Mucosa of descending colon (tissue), 3 donors: ENCODE measurements at regions not wholly inside any gene's neighbourhood (a gene's known extent, or its start where the extent isn't known, plus 50 kb on each side); places are given as distances from the start of the nearest gene placed in this dataset.

Experiments used
- ATAC-seq: fragments of 200-7000 bp; cut with Tn5 transposase; one replicate; pipeline ENCODE4 v1.9.1; 2020; ENCODE audit warnings: mild to moderate bottlenecking, moderate library complexity
- DNase-seq, 3 donors: peaks; one replicate each; pipeline ENCODE4 v3.0.0-alpha.2; 2020
- H3K36me3 ChIP-seq: fragments of 200-600 bp; one replicate; pipeline ENCODE4 v1.8.0; 2021; ENCODE audit warnings: low read depth, mild to moderate bottlenecking
- H3K4me1 ChIP-seq: fragments of 200-600 bp; one replicate; pipeline ENCODE4 v1.8.0; 2021; ENCODE audit warnings: low read depth, mild to moderate bottlenecking
- H3K4me3 ChIP-seq: fragments of 200-600 bp; one replicate; pipeline ENCODE4 v1.8.0; 2021; ENCODE audit warnings: mild to moderate bottlenecking
- H3K9me3 ChIP-seq: fragments of 200-600 bp; one replicate; pipeline ENCODE4 v1.8.0; 2021; ENCODE audit warnings: mild to moderate bottlenecking
- intact Hi-C, 2 donors: fragments of 100-400 bp; cut with DNase I in 1 of 2; cut with micrococcal nuclease in 1 of 2; formaldehyde crosslinking; loops; one replicate each; pipeline versions ENCODE4 v1.11.0 to v1.11.1; 2022; cut with DNase I, micrococcal nuclease
- TF ChIP-seq, protein P1 (sequence below): fragments of 200-600 bp; IDR thresholded peaks from one replicate; pipeline ENCODE4 v1.8.0; 2022; ENCODE audit warnings: antibody characterized with exemption, mild to moderate bottlenecking
- donor health status: DM: no; HTN: no; CAD: no; lungs with moderate emphysema.
- donor health status: DM: no; HTN: no; CAD: no.
- donor health status: DM: no; HTN: yes; CAD: no.

DNA sequence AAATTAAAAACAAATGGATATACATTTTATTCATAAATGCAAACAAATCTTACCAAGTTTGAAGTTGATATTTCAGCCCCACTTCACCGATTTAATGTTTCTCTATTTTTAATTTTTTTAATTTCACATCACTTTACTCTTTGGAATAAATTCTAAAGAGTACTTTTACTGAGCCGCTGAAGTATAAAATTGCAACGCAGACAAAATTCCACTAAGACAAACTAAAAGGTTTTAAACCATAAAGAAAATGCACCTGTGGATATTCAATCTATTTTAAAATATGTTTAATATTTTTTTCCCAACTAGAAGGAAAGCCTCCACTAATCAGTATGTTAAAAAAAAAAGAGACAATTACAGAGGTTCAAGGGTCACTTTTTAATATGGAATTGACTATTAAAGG lies 1073.9 kb upstream of the CRIM1 start:
- intact Hi-C loops: no loop called here
- no peak for DNase-seq
- Histone ChIP-seq H3K4me3 (no peak overlapping the region), H3K36me3 (no peaks in the 10 kb centered on the region), H3K4me1 (no peaks in the 10 kb centered on the region), H3K9me3 (peaks cover 14% of the 10 kb centered on the region)
- TF ChIP-seq, protein P1, sequence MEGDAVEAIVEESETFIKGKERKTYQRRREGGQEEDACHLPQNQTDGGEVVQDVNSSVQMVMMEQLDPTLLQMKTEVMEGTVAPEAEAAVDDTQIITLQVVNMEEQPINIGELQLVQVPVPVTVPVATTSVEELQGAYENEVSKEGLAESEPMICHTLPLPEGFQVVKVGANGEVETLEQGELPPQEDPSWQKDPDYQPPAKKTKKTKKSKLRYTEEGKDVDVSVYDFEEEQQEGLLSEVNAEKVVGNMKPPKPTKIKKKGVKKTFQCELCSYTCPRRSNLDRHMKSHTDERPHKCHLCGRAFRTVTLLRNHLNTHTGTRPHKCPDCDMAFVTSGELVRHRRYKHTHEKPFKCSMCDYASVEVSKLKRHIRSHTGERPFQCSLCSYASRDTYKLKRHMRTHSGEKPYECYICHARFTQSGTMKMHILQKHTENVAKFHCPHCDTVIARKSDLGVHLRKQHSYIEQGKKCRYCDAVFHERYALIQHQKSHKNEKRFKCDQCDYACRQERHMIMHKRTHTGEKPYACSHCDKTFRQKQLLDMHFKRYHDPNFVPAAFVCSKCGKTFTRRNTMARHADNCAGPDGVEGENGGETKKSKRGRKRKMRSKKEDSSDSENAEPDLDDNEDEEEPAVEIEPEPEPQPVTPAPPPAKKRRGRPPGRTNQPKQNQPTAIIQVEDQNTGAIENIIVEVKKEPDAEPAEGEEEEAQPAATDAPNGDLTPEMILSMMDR: no peak
- no peak for ATAC-seq

DNA sequence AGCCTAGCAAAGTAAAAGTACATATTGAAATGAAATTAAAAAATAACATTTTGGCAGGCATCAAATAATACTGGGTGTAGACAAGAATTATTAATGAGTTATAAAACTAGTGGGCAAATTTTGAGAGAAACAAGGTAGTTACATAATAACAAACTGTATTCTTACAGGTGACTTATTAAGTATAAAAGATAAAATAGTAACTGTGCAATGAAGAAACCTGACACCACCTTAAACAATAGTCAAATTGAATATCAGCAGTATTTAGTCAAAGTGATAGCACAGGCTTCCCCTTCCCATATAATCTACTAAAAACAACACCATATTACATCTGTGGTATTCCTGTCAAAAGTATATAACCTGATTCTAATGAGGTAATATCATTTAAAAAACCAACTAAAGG lies 1099.8 kb upstream of the CRIM1 start:
- H3K36me3 ChIP-seq: no peaks in the 10 kb centered on the region
- no peak overlapping the region for H3K4me3 ChIP-seq
- H3K4me1 ChIP-seq: no peaks in the 10 kb centered on the region
- H3K9me3 ChIP-seq: peaks cover 7% of the 10 kb centered on the region
- intact Hi-C loops: no loop called here
- ATAC-seq: no peak
- TF ChIP-seq, protein P1: no peak
- no peak for DNase-seq

DNA sequence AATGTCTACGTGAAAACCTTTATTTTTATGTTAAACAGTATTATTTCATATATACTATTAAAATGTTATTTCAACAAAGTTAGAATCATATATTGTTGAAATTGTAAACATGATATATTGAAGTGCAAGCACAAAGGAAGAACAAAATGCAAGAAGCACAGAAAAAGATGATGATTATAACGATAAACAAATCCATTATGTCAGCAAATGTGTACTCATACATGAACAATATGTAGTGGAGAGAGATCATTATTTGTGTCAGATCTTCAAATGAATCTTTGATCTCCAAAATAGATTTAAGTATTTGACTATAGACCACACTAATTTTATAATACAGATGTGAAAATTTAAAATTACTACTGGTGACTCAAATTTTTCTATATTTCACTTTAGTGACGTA lies 1104.4 kb upstream of the CRIM1 start:
- Histone ChIP-seq H3K4me3 (no peak overlapping the region), H3K9me3 (peaks cover 11% of the 10 kb centered on the region), H3K4me1 (no peaks in the 10 kb centered on the region), H3K36me3 (no peaks in the 10 kb centered on the region)
- DNase-seq: no peak
- no peak for ATAC-seq
- intact Hi-C loops: no loop called here
- TF ChIP-seq, protein P1: no peak

DNA sequence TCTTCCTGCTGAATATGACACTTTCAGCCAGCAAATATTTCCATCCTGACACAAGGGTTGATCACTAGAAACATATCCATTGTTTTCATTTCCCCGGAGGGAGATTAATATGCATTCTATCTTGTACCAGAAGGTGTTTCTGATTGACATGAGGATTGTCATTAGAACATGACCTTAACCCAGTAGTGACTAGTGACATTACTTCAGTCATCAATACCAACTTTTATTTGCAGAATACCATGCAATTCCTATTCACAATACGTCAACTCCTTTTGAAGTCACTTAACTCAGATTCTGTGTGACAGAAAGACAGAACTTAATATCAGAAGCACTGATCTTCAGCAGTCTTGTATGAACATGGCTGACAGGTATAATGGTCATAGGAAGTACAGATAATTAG lies 1108.9 kb upstream of the CRIM1 start:
- TF ChIP-seq, protein P1: no peak
- Histone ChIP-seq H3K4me1 (no peaks in the 10 kb centered on the region), H3K36me3 (no peaks in the 10 kb centered on the region), H3K4me3 (no peak overlapping the region), H3K9me3 (peaks cover 4% of the 10 kb centered on the region)
- no peak for DNase-seq
- intact Hi-C loops: no loop called here
- no peak for ATAC-seq

DNA sequence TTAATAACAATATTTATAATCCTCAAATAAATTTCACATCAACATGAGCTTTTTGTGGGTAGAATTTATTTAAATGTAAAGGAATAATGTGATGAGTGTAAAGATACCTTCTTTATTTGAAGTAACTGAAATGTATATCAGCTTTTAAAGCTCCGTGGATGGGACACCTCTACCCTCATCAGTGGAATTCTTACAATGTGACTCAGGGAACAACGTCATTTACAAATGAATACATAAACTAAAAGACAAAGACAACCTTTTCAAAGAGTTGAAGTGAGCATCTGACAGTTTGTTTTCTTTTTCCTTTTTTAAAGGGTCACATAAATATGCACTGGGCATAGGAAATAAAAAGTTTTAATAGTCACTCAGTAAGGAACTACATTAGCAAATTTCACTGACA lies 1127.0 kb upstream of the CRIM1 start:
- TF ChIP-seq, protein P1: no peak
- intact Hi-C loops: no loop called here
- Histone ChIP-seq H3K4me3 (no peak overlapping the region), H3K36me3 (no peaks in the 10 kb centered on the region), H3K4me1 (no peaks in the 10 kb centered on the region), H3K9me3 (peaks cover 24% of the 10 kb centered on the region)
- ATAC-seq (no peak), DNase-seq (no peak)

DNA sequence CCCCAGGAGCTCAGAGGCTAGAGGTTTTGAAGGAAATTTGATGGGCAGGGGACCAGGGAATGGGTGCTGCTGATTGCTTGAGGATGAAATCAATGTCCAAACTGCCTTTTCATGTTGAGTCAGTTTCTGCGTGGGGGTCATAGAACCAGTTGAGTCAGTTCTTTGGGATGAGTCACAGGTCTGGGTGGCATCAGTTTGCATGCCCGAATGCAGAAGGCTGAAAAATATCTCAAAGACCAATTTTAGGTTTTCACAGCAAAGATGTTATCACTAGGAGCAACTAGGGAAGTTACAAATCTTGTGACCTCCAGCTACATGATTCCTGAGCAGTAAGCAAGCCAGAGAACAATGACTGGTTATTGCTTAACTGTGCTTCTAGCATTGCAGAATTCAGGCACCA lies 1135.1 kb upstream of the CRIM1 start:
- no peaks in the 10 kb centered on the region for H3K4me1 ChIP-seq
- TF ChIP-seq, protein P1: no peak
- DNase-seq (no peak), ATAC-seq (no peak)
- intact Hi-C loops: no loop called here
- H3K4me3 ChIP-seq: no peak overlapping the region
- no peaks in the 10 kb centered on the region for H3K36me3 ChIP-seq
- peaks cover 6% of the 10 kb centered on the region for H3K9me3 ChIP-seq
